ENCODE measurements at regions not wholly inside any gene's neighbourhood (a gene's known extent, or its start where the extent isn't known, plus 50 kb on each side); places are given as distances from the start of the nearest gene placed in this dataset.

GRCh38 chr13:106161146-106161545 lies 374.3 kb downstream of the EFNB2 start:
- DNase-seq: no peak

DNA sequence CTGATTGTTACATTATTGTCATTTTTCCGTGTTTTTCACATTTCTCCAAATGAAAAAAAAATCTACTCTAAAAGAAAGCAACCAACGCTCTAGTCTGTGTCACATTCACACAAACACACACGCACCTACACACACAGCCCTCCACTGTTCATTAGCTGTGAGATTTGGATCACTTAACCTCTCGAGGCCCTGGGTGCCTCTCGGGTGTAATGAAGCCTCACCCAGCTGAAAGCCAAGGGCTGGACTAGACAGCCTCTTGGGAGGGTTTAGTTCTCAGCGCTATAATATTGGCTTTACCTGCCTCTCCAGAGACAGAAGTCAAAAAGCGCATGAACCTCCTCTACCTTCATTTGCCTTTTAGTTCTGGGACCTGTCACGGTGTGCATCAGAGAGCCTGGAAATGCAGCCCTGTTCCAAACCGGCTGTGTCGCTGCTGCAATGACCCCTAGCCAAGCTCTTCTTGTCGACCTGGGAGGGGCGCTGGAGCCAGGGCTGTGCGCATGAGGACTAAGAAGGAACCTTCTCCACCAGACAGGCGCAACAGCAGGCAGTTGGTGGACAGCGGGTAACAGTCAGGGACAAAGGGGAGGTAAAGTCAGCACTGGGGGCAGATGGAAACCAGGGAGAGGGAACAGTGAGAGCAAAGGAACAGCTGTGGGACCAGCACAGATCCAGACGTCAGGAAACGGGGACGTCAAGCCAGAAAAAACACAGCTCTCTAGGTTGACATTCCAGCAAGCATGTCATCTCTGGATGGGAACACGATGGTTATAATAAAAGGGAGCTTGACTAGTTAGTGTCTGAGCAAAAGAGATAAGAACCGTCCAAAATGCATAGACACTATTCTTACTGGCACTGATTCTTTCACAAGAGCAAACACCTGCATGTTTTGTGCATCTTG lies 375.9 kb downstream of the EFNB2 start:
- DNase-seq: no peak

DNA sequence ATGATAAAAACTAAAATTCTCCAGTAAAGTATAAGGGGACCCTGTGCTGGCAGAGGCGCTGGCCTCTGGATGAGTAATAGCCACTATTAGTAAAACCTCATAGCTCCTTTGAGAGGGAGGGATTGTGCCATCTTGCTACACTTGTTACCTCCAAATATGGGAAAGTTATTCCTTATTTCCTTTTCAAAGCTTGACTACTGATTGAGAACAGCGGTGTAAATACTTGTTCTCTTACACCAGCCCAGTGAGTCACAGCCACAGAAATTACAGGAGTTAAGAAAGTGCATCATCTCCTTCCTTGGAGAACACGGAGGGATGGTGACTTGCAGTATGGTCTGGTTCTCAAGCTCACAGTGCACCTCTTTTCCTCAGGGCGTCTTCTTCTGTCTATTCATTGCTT lies 379.0 kb downstream of the EFNB2 start:
- DNase-seq: no peak

GRCh38 chr13:106155411-106155810 lies 380.1 kb downstream of the EFNB2 start:
- no peak for DNase-seq

DNA sequence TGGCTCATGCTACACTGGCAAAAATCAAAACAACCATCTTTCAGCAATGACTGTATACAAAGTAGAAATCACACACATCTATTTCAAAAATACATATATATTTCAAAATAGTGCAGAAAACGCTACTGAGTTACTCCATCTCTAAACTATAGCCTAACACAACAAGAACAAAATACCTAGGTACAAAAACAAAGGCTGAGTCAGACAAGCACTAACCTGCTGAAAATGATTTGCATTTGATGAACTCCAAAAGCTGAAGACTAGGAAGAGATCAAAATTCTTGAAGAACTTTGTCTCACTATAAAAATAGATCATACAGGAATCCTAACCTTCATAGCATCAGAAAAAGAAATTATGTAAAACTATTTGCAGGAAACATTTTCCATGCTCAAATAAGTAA lies 381.6 kb downstream of the EFNB2 start:
- DNase-seq: no peak

DNA sequence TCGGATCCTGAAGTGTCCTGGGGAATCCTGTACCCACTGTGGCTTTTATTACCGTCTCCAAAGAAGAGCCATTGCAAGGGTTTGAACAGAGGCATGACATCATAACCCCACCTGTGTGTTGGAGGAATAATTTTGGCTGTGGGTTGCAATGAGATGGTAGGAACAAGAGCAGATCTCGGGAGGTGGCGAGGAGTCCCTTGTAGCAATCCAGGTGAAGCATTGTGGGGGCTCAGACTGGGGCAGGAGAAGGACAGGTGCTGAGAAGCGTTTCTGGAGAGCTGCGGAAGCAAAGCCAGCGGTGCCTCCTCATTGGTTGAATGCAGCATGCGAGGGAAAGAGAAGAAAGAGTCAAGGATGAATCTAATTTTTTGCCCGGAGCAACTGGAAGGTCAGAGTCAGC lies 382.4 kb downstream of the EFNB2 start:
- no peak for DNase-seq

GRCh38 chr13:106152047-106152446 lies 383.4 kb downstream of the EFNB2 start:
- no peak for DNase-seq

GRCh38 chr13:106151056-106151699 lies 384.3 kb downstream of the EFNB2 start:
- DNase-seq: no peak

GRCh38 chr13:106145997-106146864 lies 389.2 kb downstream of the EFNB2 start:
- DNase-seq: no peak

DNA sequence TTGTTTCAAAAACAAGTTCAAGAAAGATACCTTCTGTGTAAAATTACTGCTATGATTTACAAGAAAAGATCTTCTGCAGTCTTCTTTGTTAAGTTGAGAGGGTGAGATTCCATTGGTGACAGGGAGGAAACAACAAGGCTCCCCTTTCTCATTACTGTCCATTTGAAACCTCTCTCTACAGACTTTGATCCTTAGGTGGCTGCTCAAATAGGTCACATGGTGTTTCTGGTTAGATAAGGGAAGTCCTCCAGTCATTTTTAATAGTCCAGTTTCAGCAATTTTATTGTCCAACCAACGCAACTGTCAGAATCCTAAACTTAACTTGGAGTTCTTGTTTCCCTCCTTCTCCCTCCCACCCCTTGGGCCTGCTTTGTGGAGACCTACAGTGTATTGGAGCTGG lies 390.4 kb downstream of the EFNB2 start:
- no peak for DNase-seq

DNA sequence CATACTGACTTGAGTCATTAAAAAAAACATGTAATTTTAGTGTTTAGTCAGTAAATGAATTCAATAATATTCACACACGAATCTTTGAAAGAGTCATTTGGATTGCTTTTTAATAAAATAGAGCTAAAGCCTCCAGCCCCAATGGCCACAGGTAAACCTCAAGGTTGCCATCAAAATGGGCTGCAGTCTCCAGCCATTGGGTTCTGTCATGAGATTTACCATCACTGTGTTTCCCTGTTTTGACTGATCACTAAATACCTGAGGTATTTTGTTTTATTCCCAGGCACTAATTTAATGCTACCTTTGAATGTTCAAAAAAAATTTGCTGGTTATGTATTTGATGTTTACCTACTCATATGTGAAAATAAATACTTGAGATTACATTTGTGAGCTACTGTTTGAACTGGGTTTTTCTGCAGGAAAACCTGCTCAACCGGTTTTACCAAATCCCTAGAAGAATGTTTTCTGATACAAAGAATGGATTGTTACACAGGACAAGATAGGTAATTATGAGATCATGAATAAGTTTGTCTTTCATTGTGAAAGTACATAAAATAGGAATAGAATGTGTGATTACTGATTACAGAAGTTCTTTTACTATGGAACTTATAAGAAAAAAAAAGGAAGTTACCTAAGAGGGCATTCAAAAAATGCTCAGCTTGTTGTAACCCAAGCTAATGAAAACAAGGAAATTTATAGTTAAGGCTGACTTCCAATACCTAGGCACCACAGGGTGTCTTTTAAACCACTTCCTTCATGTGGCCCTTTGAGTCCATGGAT lies 391.3 kb downstream of the EFNB2 start:
- no peak for DNase-seq

GRCh38 chr13:106143392-106143791 lies 392.1 kb downstream of the EFNB2 start:
- no peak for DNase-seq

GRCh38 chr13:106140476-106140875 lies 395.0 kb downstream of the EFNB2 start:
- DNase-seq: no peak

- DNase-seq: no peak
Measured at GRCh38 chr13:106139942-106140341, 395.5 kb downstream of the EFNB2 start.

GRCh38 chr13:106139377-106139776 lies 396.1 kb downstream of the EFNB2 start:
- no peak for DNase-seq

GRCh38 chr13:106138620-106139019 lies 396.8 kb downstream of the EFNB2 start:
- DNase-seq: no peak

DNA sequence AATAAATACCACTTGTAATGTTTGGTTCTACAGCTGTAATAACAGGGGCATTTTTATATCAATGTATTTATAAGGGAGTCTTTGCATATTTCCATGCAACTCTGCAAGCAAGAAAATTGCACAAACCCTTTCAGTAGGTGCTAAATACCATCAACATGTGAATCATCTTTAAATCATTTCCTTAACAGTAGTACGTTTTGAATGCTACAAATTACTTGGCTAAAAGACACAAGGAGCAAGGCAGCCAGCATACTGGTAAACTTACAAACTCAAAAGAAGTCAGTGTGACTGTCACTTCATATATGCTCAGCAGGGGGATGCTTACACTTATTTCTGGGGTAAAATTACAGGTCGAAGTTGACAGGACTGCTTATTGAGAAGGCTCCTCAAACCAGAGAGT lies 402.4 kb downstream of the EFNB2 start:
- no peak for DNase-seq

DNA sequence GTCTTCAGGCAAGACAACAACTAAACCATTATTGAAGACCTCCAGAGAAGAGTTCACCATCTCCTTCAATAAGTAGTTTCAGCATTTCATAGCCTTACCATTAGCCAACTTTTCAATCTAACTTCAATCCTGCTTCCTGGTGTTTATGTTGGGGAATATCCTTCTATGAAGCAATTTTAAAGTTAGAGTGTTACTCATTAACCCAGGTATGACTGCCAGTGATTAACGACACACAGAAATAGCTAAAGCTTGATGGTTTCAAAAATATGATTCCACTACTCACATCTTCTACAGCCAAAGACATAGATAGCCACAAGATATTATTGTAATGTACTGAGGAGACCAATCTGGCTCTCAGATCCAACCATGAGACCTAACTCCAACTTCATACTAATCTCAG lies 403.2 kb downstream of the EFNB2 start:
- DNase-seq: no peak

DNA sequence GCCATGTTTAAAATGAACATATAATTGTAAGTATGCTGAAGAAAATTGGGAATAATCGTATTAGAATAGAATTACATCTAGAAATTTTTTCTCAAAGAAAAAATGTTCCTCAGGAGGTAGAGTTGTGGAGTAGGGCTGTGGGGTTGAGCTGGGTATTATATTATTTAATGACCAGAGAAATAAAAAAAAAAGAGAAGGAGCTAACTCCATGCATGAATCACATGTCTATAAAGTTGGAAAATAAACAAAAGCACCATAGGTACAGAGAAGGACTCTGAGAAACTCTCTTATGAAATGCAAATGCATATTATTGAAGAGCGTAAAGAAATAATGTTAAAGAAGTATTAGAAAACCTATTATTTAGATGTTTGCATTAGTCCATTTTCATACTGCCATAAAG lies 405.5 kb downstream of the EFNB2 start:
- no peak for DNase-seq

DNA sequence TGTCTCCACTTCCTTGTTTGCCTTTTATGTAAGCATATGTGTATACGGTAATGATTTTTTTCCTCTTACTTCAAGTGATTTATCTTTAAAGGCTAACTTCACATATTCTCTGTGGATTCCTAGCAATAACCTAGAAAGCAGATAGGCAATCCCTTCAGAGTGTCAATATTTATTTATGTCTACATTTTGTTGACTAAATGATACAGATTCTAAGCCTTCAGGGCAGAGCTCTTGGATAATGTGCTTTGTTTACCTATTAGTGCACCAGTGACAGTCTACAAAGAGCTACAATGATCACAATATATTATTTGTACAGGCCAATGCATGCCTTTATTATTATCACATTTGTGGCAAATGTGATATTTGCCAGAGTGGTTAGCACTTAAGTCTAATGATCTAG lies 406.2 kb downstream of the EFNB2 start:
- no peak for DNase-seq

DNA sequence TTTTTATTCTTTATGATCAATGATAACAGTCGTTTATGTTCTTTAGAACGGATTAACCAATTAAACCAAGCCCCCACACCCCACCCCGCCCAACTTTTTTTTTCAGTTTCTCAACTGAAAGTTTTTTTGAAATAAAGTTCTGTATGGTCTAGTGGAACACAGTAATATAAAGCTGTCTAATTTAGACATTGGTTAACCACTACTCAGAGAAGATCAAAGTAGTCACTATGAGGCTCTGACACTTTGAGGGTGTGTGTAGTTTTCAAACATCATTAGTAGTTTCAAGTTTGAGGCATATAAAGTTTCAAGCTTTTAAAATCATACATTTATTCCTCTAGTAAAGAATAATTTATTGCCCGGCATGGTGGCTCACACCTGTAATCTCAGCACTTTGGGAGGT lies 413.2 kb downstream of the EFNB2 start:
- no peak for DNase-seq

DNA sequence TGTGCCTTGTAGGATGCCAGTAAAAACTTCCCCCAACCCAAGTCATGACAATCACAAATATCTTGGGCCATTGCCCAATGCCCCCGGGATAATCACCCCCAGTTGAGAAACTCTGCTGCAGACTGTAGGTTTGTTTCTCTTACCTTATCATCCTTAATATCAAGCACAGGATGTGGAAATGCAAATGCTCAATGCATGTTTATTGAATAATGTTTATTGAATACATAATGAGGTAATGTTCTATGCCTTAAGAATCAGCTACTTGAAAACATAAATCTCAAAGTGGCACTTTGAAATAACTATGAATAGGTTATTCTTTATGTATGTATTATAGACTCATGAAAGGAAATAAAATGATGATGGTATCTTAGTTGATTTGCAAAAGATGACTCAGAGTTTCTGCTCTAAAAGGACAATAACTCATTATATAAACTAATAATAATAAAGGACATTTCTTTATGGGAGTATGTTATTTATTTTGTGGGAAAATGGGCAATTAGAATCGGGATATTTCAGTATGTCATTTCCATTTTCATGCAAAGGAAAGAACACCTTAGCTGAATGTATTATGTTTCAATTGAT lies 414.2 kb downstream of the EFNB2 start:
- no peak for DNase-seq
